ENCODE measurements at regions not wholly inside any gene's neighbourhood (a gene's known extent, or its start where the extent isn't known, plus 50 kb on each side); places are given as distances from the start of the nearest gene placed in this dataset.
"Not testable (repeated sequence)": the region's sequence is repeated elsewhere in the genome, so short reads cannot be mapped to it uniquely, and the experiment has no call there.

GRCh38 chr1:103448560-103448959, 76.9 kb upstream of the RNPC3 start:
- no peak for DNase-seq (ENCODE audit: low spot score)
- in situ Hi-C loops (cut with MboI; ENCODE audit: low pct_unique_long_range_greater_than_20kb, low sequenced_read_pairs, unreplicated experiment) = no loop called here
- no peak for TF ChIP-seq CTCF (IDR thresholded peaks at IDR 0.05; ENCODE audit: extremely low read depth, insufficient read depth, missing control alignments)

- no peak for DNase-seq (ENCODE audit: low spot score)
- TF ChIP-seq CTCF (IDR thresholded peaks at IDR 0.05; ENCODE audit: extremely low read depth, insufficient read depth, missing control alignments) = no peak
- in situ Hi-C loops (cut with MboI; ENCODE audit: low pct_unique_long_range_greater_than_20kb, low sequenced_read_pairs, unreplicated experiment) = no loop called here
Measured at GRCh38 chr1:103447471-103447870, 78.0 kb upstream of the RNPC3 start.

DNA sequence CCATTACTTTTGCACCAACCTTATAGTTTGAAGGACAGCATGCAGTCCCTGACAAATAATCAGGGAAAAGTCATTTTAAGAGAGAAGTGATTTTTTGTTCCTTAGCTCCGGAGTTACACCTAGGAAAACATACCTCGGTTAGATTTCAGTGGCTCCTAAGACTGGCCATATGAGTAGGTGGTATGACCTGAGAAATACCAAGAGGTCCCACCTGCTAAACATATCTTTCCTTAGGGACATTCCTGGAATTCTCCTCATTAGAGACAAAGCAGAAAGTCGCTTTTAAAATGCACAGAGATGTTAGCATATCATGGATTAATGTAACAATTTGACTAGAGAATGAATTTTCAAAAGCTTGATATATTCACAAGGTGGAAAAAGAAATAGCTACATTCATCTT, 84.2 kb upstream of the RNPC3 start:
- in situ Hi-C loops (cut with MboI; ENCODE audit: low pct_unique_long_range_greater_than_20kb, low sequenced_read_pairs, unreplicated experiment) = no loop called here
- no peak for DNase-seq (ENCODE audit: low spot score)

DNA sequence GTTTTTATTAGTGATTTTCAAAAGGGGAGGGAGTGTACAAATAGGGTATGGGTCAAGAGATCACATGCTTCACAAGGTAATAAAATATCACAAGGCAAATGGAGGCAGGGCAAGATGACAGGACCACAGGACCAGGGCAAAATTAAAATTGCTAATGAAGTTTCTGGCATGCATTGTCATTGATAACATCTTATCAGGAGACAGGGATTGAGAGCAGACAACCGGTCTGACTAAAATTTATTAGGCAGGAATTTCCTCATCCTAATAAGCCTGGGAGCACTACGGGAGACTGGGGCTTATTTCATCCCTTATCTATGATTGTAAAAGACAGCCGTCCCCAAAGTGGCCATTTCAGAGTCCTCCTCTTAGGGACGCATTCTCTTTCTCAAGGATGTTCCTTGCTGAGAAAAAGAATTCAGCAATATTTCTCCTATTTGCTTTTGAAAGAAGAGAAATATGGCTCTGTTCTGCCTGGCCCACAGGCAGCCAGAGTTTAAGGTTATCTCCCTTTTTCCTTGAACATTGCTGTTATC, 88.9 kb upstream of the RNPC3 start:
- in situ Hi-C loops (cut with MboI; ENCODE audit: low pct_unique_long_range_greater_than_20kb, low sequenced_read_pairs, unreplicated experiment); DNase-seq (ENCODE audit: low spot score): not testable (repeated sequence)

More for the DNA sequence above, 84.2 kb upstream of the RNPC3 start:
- TF ChIP-seq CTCF (IDR thresholded peaks at IDR 0.05; ENCODE audit: extremely low read depth, insufficient read depth, missing control alignments) = no peak

DNA sequence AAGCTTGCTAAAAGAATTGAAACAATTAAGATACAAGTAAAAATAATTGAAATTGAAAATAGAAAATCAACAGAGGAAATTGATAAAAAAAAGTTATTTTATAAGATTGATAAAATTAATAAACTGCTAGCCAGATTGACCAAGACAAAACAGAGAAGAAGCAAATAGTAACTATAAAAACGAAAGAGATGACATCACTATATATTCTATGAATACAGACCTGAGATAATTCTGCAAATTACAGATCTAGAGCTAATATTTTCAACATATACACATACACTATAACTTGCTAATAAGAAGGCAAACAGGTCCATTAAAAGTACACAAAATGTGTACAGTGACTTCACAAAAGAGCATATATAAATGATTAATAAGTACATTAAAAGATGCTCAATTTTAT, 90.1 kb upstream of the RNPC3 start:
- no peak for TF ChIP-seq CTCF (IDR thresholded peaks at IDR 0.05; ENCODE audit: extremely low read depth, insufficient read depth, missing control alignments)
- in situ Hi-C loops (cut with MboI; ENCODE audit: low pct_unique_long_range_greater_than_20kb, low sequenced_read_pairs, unreplicated experiment) = no loop called here
- no peak for DNase-seq (ENCODE audit: low spot score)

GRCh38 chr1:103424650-103425049, 100.8 kb upstream of the RNPC3 start:
- TF ChIP-seq CTCF (IDR thresholded peaks at IDR 0.05; ENCODE audit: extremely low read depth, insufficient read depth, missing control alignments) = no peak
- in situ Hi-C loops (cut with MboI; ENCODE audit: low pct_unique_long_range_greater_than_20kb, low sequenced_read_pairs, unreplicated experiment) = no loop called here
- DNase-seq (ENCODE audit: low spot score) = no peak

DNA sequence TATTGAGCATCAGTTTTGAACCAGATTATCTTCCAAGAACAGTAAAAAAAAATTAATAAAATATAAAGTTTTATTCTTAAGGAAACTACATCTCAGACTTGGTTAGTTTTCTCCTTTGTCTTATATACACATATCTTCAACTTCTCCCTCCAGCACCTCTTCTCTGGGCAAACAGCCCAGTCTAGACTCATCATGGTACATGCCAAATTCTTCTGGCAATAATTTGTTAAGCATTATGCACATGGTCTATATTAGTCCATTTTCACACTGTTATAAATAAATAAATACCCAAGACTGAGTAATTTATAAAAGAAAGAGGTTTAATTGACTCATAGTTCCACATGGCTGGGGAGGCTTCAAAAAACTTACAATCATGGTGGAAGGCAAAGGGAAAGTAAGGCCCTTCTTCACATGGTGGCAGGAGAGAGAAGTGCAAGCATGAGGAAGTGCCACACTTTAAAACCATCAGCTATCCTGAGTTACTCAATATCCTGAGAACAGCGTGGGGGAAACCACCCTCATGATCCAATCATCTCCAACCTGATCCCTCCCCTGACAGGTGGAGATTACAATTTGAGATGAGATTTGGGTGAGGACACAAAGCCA, 108.7 kb upstream of the RNPC3 start:
- TF ChIP-seq CTCF (IDR thresholded peaks at IDR 0.05; ENCODE audit: extremely low read depth, insufficient read depth, missing control alignments) = no peak
- DNase-seq (ENCODE audit: low spot score) = no peak
- in situ Hi-C loops (cut with MboI; ENCODE audit: low pct_unique_long_range_greater_than_20kb, low sequenced_read_pairs, unreplicated experiment) = no loop called here
